ENCODE measurements at regions not wholly inside any gene's neighbourhood (a gene's known extent, or its start where the extent isn't known, plus 50 kb on each side); places are given as distances from the start of the nearest gene placed in this dataset.

- Histone ChIP-seq H3K27ac (no peak overlapping the region), H3K4me1 (replicated peaks in 1 of 2) (no peaks in the 10 kb centered on the region), H3K4me3 (no peak overlapping the region)
- in situ Hi-C loops (cut with MboI; ENCODE audit: low pct_unique_long_range_greater_than_20kb in 2 of 9, low sequenced_read_pairs in 9 of 9, unreplicated experiment in 9 of 9) = no loop called here
- 37 to 97% (median 89%) methylated on average over 3 to 7 of the region's 7 CpGs for WGBS, 10 experiments
- ATAC-seq (replicated peaks in 6 of 8) = no peak
These were observed 237.7 kb downstream of the SEC16B start for GRCh38 chr1:177732178-177732577.

GRCh38 chr1:177729646-177730045 lies 240.2 kb downstream of the SEC16B start:
- WGBS, 10 experiments = 0 to 71% (median 33%) methylated on average over 1 of the region's 1 CpG; no CpG with 5 or more reads in 1 of the 10 experiments
- no peaks in the 10 kb centered on the region for H3K4me1 ChIP-seq (replicated peaks in 1 of 2)
- in situ Hi-C loops (cut with MboI; ENCODE audit: low pct_unique_long_range_greater_than_20kb in 2 of 9, low sequenced_read_pairs in 9 of 9, unreplicated experiment in 9 of 9) = no loop called here
- no peak for ATAC-seq (replicated peaks in 6 of 8)
- H3K27ac ChIP-seq = no peak overlapping the region
- H3K4me3 ChIP-seq = no peak overlapping the region

- Histone ChIP-seq H3K27ac (no peak overlapping the region), H3K4me3 (no peak overlapping the region), H3K4me1 (replicated peaks in 1 of 2) (no peaks in the 10 kb centered on the region)
- in situ Hi-C loops (cut with MboI; ENCODE audit: low pct_unique_long_range_greater_than_20kb in 2 of 9, low sequenced_read_pairs in 9 of 9, unreplicated experiment in 9 of 9) = no loop called here
- ATAC-seq (replicated peaks in 6 of 8) = no peak
These were observed 246.3 kb downstream of the SEC16B start for GRCh38 chr1:177723533-177723932.

GRCh38 chr1:177710696-177711620 lies 258.9 kb downstream of the SEC16B start:
- Histone ChIP-seq H3K27ac (peak overlapping the region in 1 of 2 donors; percentile 3), H3K4me3 (no peak overlapping the region), H3K4me1 (replicated peaks in 1 of 2) (peaks cover 2 to 22% of the 10 kb centered on the region in 2 donors)
- in situ Hi-C loops (cut with MboI; ENCODE audit: low pct_unique_long_range_greater_than_20kb in 2 of 9, low sequenced_read_pairs in 9 of 9, unreplicated experiment in 9 of 9) = no loop called here
- 0 to 100% (median 82%) methylated on average over 1 to 13 of the region's 17 CpGs for WGBS, 10 experiments
- peak in 5 of 8 experiments; percentile 18 to 88 (median 68) for ATAC-seq (replicated peaks in 6 of 8)

- Histone ChIP-seq H3K4me3 (no peak overlapping the region), H3K4me1 (replicated peaks in 1 of 2) (peaks cover 6 to 22% of the 10 kb centered on the region in 2 donors), H3K27ac (no peak overlapping the region)
- no peak for ATAC-seq (replicated peaks in 6 of 8)
- WGBS, 10 experiments = 0 to 87% (median 66%) methylated on average over 2 to 5 of the region's 5 CpGs
- in situ Hi-C loops (cut with MboI; ENCODE audit: low pct_unique_long_range_greater_than_20kb in 2 of 9, low sequenced_read_pairs in 9 of 9, unreplicated experiment in 9 of 9) = no loop called here
These were observed 261.5 kb downstream of the SEC16B start for GRCh38 chr1:177708406-177708805.

GRCh38 chr1:177706977-177707376 lies 262.9 kb downstream of the SEC16B start:
- no peak for ATAC-seq (replicated peaks in 6 of 8)
- in situ Hi-C loops (cut with MboI; ENCODE audit: low pct_unique_long_range_greater_than_20kb in 2 of 9, low sequenced_read_pairs in 9 of 9, unreplicated experiment in 9 of 9) = no loop called here
- WGBS, 10 experiments = 23 to 97% (median 91%) methylated on average over 1 to 4 of the region's 4 CpGs; no CpG with 5 or more reads in 1 of the 10 experiments

GRCh38 chr1:177705839-177706238 lies 264.0 kb downstream of the SEC16B start:
- ATAC-seq (replicated peaks in 6 of 8) = peak in 3 of 8 experiments; percentile 40 to 49 (median 42)
- 0 to 94% (median 54%) methylated on average over 1 to 5 of the region's 5 CpGs; no CpG with 5 or more reads in 2 of the 10 experiments for WGBS, 10 experiments

More at GRCh38 chr1:177706977-177707376, 262.9 kb downstream of the SEC16B start:
- peaks cover 6 to 22% of the 10 kb centered on the region in 2 donors for H3K4me1 ChIP-seq (replicated peaks in 1 of 2)
- H3K27ac ChIP-seq = no peak overlapping the region
- no peak overlapping the region for H3K4me3 ChIP-seq

GRCh38 chr1:177703888-177704446 lies 265.9 kb downstream of the SEC16B start:
- no peak for ATAC-seq (replicated peaks in 6 of 8)
- H3K27ac ChIP-seq = no peak overlapping the region
- H3K4me1 ChIP-seq (replicated peaks in 1 of 2) = peaks cover 0 to 6% of the 10 kb centered on the region in 2 donors
- H3K4me3 ChIP-seq = no peak overlapping the region
- in situ Hi-C loops (cut with MboI; ENCODE audit: low pct_unique_long_range_greater_than_20kb in 2 of 9, low sequenced_read_pairs in 9 of 9, unreplicated experiment in 9 of 9) = no loop called here
- 0 to 92% (median 45%) methylated on average over 1 to 3 of the region's 3 CpGs for WGBS, 10 experiments

More at GRCh38 chr1:177705839-177706238, 264.0 kb downstream of the SEC16B start:
- in situ Hi-C loops (cut with MboI; ENCODE audit: low pct_unique_long_range_greater_than_20kb in 2 of 9, low sequenced_read_pairs in 9 of 9, unreplicated experiment in 9 of 9) = no loop called here
- H3K27ac ChIP-seq = no peak overlapping the region
- H3K4me1 ChIP-seq (replicated peaks in 1 of 2) = peaks cover 6 to 11% of the 10 kb centered on the region in 2 donors
- no peak overlapping the region for H3K4me3 ChIP-seq

- Histone ChIP-seq H3K4me3 (no peak overlapping the region), H3K27ac (no peak overlapping the region), H3K4me1 (replicated peaks in 1 of 2) (peaks cover 0 to 6% of the 10 kb centered on the region in 2 donors)
- in situ Hi-C loops (cut with MboI; ENCODE audit: low pct_unique_long_range_greater_than_20kb in 2 of 9, low sequenced_read_pairs in 9 of 9, unreplicated experiment in 9 of 9) = no loop called here
- 0 to 100% (median 86%) methylated on average over 1 to 3 of the region's 3 CpGs; no CpG with 5 or more reads in 1 of the 10 experiments for WGBS, 10 experiments
- ATAC-seq (replicated peaks in 6 of 8) = no peak
These were observed 268.1 kb downstream of the SEC16B start for GRCh38 chr1:177701654-177702353.

GRCh38 chr1:177700856-177701255 lies 269.0 kb downstream of the SEC16B start:
- in situ Hi-C loops (cut with MboI; ENCODE audit: low pct_unique_long_range_greater_than_20kb in 2 of 9, low sequenced_read_pairs in 9 of 9, unreplicated experiment in 9 of 9) = no loop called here
- no peak for ATAC-seq (replicated peaks in 6 of 8)
- H3K27ac ChIP-seq = no peak overlapping the region
- no peak overlapping the region for H3K4me3 ChIP-seq
- peaks cover 0 to 2% of the 10 kb centered on the region in 2 donors for H3K4me1 ChIP-seq (replicated peaks in 1 of 2)
- WGBS, 10 experiments = 6 to 95% (median 87%) methylated on average over 1 to 5 of the region's 5 CpGs

- in situ Hi-C loops (cut with MboI; ENCODE audit: low pct_unique_long_range_greater_than_20kb in 2 of 9, low sequenced_read_pairs in 9 of 9, unreplicated experiment in 9 of 9) = no loop called here
- Histone ChIP-seq H3K27ac (no peak overlapping the region), H3K4me3 (no peak overlapping the region), H3K4me1 (replicated peaks in 1 of 2) (no peaks in the 10 kb centered on the region)
- no peak for ATAC-seq (replicated peaks in 6 of 8)
These were observed 278.9 kb downstream of the SEC16B start for GRCh38 chr1:177690996-177691395.

GRCh38 chr1:177687544-177687943 lies 282.3 kb downstream of the SEC16B start:
- Histone ChIP-seq H3K27ac (no peak overlapping the region), H3K4me1 (replicated peaks in 1 of 2) (no peaks in the 10 kb centered on the region), H3K4me3 (no peak overlapping the region)
- ATAC-seq (replicated peaks in 6 of 8) = no peak
- 0 to 85% (median 40%) methylated on average over 1 to 3 of the region's 3 CpGs; no CpG with 5 or more reads in 1 of the 10 experiments for WGBS, 10 experiments
- in situ Hi-C loops (cut with MboI; ENCODE audit: low pct_unique_long_range_greater_than_20kb in 2 of 9, low sequenced_read_pairs in 9 of 9, unreplicated experiment in 9 of 9) = no loop called here

- peak in 3 of 8 experiments; percentile 29 to 52 (median 41) for ATAC-seq (replicated peaks in 6 of 8)
- H3K4me1 ChIP-seq (replicated peaks in 1 of 2) = no peaks in the 10 kb centered on the region
- in situ Hi-C loops (cut with MboI; ENCODE audit: low pct_unique_long_range_greater_than_20kb in 2 of 9, low sequenced_read_pairs in 9 of 9, unreplicated experiment in 9 of 9) = no loop called here
- no peak overlapping the region for H3K27ac ChIP-seq
- WGBS, 10 experiments = 0 to 88% (median 50%) methylated on average over 1 of the region's 1 CpG; no CpG with 5 or more reads in 6 of the 10 experiments
- H3K4me3 ChIP-seq = no peak overlapping the region
These were observed 282.9 kb downstream of the SEC16B start for GRCh38 chr1:177686933-177687332.

All from motor neuron (in vitro differentiated cells).